SK-N-SH treated with all-trans-retinoic acid at 6 μM for 48 hours (cell line): ENCODE measurements at regions not wholly inside any gene's neighbourhood (a gene's known extent, or its start where the extent isn't known, plus 50 kb on each side); places are given as distances from the start of the nearest gene placed in this dataset.
A peak's percentile ranks its signal among the peaks of the same experiment; 100 is the strongest.

Experiments used
- ATAC-seq: fragments of 200-7000 bp; cut with Tn5 transposase; 3 replicates; pipeline ENCODE4 v1.9.1; 2020; ENCODE audit warnings: mild to moderate bottlenecking, moderate library complexity
- ARNTL ChIP-seq: fragments of 450-650 bp; formaldehyde crosslinking; IDR thresholded peaks from 2 replicates; pipeline ENCODE4 v1.5.0; 2020; ENCODE audit warnings: low read depth, mild to moderate bottlenecking, moderate library complexity, borderline replicate concordance
- BACH2 ChIP-seq: fragments of 250-450 bp; sonication (Bioruptor Pico); IDR thresholded peaks from 2 replicates; pipeline ENCODE4 v1.9.0; 2021; ENCODE audit warnings: mild to moderate bottlenecking, borderline replicate concordance
- CSDC2 ChIP-seq: fragments of 250-450 bp; sonication (Bioruptor Pico); IDR thresholded peaks from 2 replicates; pipeline ENCODE4 v1.5.0; 2020; ENCODE audit warnings: mild to moderate bottlenecking, moderate library complexity
- ESRRG ChIP-seq: fragments of 250-450 bp; sonication (Bioruptor Pico); IDR thresholded peaks from 2 replicates; pipeline ENCODE4 v1.6.1; 2021; ENCODE audit warnings: mild to moderate bottlenecking
- GLIS3 ChIP-seq: fragments of 250-450 bp; sonication (Bioruptor Pico); IDR thresholded peaks from 2 replicates; pipeline ENCODE4 v1.5.0; 2020; ENCODE audit warnings: mild to moderate bottlenecking, moderate library complexity
- OSR1 ChIP-seq: fragments of 250-450 bp; sonication (Bioruptor Pico); IDR thresholded peaks from 2 replicates; pipeline ENCODE4 v1.8.0; 2022; ENCODE audit warnings: moderate library complexity, mild to moderate bottlenecking, inconsistent platforms
- PPARA ChIP-seq: fragments of 250-450 bp; sonication (Bioruptor Pico); IDR thresholded peaks from 2 replicates; pipeline ENCODE4 v1.5.0; 2020; ENCODE audit warnings: mild to moderate bottlenecking, borderline replicate concordance
- RARB ChIP-seq: fragments of 250-450 bp; sonication (Bioruptor Pico); IDR thresholded peaks from 2 replicates; pipeline ENCODE4 v1.8.0; 2021; ENCODE audit warnings: mild to moderate bottlenecking, moderate library complexity
- SNAI2 ChIP-seq: fragments of 250-450 bp; sonication (Bioruptor Pico); IDR thresholded peaks from 2 replicates; pipeline ENCODE4 v1.5.0; 2020; ENCODE audit warnings: mild to moderate bottlenecking, moderate library complexity
- TOX ChIP-seq: fragments of 250-450 bp; sonication (Bioruptor Pico); IDR thresholded peaks from 2 replicates; pipeline ENCODE4 v1.8.0; 2021; ENCODE audit warnings: mild to moderate bottlenecking, moderate library complexity, borderline replicate concordance
- ZFP3 ChIP-seq: fragments of 250-450 bp; sonication (Bioruptor Pico); IDR thresholded peaks from 2 replicates; pipeline ENCODE4 v1.5.0; 2020; ENCODE audit warnings: mild to moderate bottlenecking, moderate library complexity
- ZFP30 ChIP-seq: fragments of 450-650 bp; formaldehyde crosslinking; IDR thresholded peaks from 2 replicates; pipeline ENCODE4 v1.5.0; 2022; ENCODE audit warnings: mild to moderate bottlenecking, moderate library complexity
- ZNF565 ChIP-seq: fragments of 450-650 bp; formaldehyde crosslinking; conservative IDR thresholded peaks from 2 replicates; pipeline ENCODE4 v1.5.0; 2020; ENCODE audit warnings: low read depth, mild to moderate bottlenecking, moderate library complexity
- ZNF70 ChIP-seq: fragments of 450-650 bp; formaldehyde crosslinking; IDR thresholded peaks from 2 replicates; pipeline ENCODE4 v1.5.0; 2020; ENCODE audit warnings: mild to moderate bottlenecking, moderate library complexity
- ZNF8 ChIP-seq: fragments of 450-650 bp; formaldehyde crosslinking; IDR thresholded peaks from 2 replicates; pipeline ENCODE4 v1.5.0; 2020; ENCODE audit warnings: mild to moderate bottlenecking, moderate library complexity
- TF ChIP-seq, protein P1 (sequence below): fragments of 250-450 bp; sonication (Bioruptor Pico); IDR thresholded peaks from 2 replicates; pipeline ENCODE4 v1.5.1; 2020; ENCODE audit warnings: low read depth, mild to moderate bottlenecking, moderate library complexity
- TF ChIP-seq, protein P2 (sequence below): fragments of 250-450 bp; sonication (Bioruptor Pico); IDR thresholded peaks from 2 replicates; pipeline ENCODE4 v1.5.0; 2020; ENCODE audit warnings: mild to moderate bottlenecking, moderate library complexity
- TF ChIP-seq, protein P3 (sequence below): fragments of 250-450 bp; sonication (Bioruptor Pico); IDR thresholded peaks from 2 replicates; pipeline ENCODE4 v1.8.0; 2020; ENCODE audit warnings: mild to moderate bottlenecking, moderate library complexity, borderline replicate concordance
- TF ChIP-seq, protein P4 (sequence below): fragments of 250-450 bp; sonication (Bioruptor Pico); IDR thresholded peaks from 2 replicates; pipeline ENCODE4 v1.8.0; 2021; ENCODE audit warnings: low read depth, mild to moderate bottlenecking, moderate library complexity, borderline replicate concordance

DNA sequence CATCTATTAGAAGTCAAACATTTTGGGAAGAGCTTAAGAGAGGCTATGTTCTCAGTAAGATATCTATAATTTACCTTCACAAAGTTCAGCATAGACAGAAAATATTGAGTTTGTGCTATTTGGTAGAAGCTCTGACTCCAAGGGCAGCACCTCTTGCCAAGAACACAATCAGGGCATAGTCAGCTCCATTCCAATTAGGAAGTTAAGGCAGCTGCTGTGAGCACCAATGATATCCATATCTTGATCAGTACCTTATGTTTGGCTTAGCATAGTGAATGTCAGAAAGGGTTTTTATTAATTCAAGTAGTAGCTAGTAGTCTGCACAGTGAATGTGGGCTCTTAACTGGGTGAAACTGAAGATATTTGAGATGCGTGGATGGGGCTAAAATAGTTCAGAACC, 86.4 kb upstream of the SPRED2 start:
- ATAC-seq = peak; percentile 41; the same call in 2 of the 3 replicates
- TF ChIP-seq ZNF565 (no peak), SNAI2 (CRISPR knock-in tag) (no peak), PPARA (no peak), ZFP3 (CRISPR knock-in tag) (no peak), OSR1 (CRISPR knock-in tag) (no peak), TOX (CRISPR knock-in tag) (no peak), BACH2 (CRISPR knock-in tag) (no peak), ZFP30 (no peak), ARNTL (CRISPR knock-in tag) (no peak), ZNF8 (CRISPR knock-in tag) (no peak), ESRRG (no peak), RARB (CRISPR knock-in tag) (no peak), CSDC2 (no peak), ZNF70 (CRISPR knock-in tag) (no peak)
- TF ChIP-seq, protein P1, sequence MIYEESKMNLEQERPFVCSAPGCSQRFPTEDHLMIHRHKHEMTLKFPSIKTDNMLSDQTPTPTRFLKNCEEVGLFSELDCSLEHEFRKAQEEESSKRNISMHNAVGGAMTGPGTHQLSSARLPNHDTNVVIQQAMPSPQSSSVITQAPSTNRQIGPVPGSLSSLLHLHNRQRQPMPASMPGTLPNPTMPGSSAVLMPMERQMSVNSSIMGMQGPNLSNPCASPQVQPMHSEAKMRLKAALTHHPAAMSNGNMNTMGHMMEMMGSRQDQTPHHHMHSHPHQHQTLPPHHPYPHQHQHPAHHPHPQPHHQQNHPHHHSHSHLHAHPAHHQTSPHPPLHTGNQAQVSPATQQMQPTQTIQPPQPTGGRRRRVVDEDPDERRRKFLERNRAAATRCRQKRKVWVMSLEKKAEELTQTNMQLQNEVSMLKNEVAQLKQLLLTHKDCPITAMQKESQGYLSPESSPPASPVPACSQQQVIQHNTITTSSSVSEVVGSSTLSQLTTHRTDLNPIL (CRISPR knock-in tag) = no peak
- TF ChIP-seq, protein P2, sequence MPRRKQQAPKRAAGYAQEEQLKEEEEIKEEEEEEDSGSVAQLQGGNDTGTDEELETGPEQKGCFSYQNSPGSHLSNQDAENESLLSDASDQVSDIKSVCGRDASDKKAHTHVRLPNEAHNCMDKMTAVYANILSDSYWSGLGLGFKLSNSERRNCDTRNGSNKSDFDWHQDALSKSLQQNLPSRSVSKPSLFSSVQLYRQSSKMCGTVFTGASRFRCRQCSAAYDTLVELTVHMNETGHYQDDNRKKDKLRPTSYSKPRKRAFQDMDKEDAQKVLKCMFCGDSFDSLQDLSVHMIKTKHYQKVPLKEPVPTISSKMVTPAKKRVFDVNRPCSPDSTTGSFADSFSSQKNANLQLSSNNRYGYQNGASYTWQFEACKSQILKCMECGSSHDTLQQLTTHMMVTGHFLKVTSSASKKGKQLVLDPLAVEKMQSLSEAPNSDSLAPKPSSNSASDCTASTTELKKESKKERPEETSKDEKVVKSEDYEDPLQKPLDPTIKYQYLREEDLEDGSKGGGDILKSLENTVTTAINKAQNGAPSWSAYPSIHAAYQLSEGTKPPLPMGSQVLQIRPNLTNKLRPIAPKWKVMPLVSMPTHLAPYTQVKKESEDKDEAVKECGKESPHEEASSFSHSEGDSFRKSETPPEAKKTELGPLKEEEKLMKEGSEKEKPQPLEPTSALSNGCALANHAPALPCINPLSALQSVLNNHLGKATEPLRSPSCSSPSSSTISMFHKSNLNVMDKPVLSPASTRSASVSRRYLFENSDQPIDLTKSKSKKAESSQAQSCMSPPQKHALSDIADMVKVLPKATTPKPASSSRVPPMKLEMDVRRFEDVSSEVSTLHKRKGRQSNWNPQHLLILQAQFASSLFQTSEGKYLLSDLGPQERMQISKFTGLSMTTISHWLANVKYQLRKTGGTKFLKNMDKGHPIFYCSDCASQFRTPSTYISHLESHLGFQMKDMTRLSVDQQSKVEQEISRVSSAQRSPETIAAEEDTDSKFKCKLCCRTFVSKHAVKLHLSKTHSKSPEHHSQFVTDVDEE = no peak
- TF ChIP-seq, protein P3, sequence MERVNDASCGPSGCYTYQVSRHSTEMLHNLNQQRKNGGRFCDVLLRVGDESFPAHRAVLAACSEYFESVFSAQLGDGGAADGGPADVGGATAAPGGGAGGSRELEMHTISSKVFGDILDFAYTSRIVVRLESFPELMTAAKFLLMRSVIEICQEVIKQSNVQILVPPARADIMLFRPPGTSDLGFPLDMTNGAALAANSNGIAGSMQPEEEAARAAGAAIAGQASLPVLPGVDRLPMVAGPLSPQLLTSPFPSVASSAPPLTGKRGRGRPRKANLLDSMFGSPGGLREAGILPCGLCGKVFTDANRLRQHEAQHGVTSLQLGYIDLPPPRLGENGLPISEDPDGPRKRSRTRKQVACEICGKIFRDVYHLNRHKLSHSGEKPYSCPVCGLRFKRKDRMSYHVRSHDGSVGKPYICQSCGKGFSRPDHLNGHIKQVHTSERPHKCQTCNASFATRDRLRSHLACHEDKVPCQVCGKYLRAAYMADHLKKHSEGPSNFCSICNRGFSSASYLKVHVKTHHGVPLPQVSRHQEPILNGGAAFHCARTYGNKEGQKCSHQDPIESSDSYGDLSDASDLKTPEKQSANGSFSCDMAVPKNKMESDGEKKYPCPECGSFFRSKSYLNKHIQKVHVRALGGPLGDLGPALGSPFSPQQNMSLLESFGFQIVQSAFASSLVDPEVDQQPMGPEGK (CRISPR knock-in tag) = no peak
- TF ChIP-seq, protein P4, sequence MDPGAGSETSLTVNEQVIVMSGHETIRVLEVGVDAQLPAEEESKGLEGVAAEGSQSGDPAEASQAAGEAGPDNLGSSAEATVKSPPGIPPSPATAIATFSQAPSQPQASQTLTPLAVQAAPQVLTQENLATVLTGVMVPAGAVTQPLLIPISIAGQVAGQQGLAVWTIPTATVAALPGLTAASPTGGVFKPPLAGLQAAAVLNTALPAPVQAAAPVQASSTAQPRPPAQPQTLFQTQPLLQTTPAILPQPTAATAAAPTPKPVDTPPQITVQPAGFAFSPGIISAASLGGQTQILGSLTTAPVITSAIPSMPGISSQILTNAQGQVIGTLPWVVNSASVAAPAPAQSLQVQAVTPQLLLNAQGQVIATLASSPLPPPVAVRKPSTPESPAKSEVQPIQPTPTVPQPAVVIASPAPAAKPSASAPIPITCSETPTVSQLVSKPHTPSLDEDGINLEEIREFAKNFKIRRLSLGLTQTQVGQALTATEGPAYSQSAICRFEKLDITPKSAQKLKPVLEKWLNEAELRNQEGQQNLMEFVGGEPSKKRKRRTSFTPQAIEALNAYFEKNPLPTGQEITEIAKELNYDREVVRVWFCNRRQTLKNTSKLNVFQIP (CRISPR knock-in tag) = no peak

DNA sequence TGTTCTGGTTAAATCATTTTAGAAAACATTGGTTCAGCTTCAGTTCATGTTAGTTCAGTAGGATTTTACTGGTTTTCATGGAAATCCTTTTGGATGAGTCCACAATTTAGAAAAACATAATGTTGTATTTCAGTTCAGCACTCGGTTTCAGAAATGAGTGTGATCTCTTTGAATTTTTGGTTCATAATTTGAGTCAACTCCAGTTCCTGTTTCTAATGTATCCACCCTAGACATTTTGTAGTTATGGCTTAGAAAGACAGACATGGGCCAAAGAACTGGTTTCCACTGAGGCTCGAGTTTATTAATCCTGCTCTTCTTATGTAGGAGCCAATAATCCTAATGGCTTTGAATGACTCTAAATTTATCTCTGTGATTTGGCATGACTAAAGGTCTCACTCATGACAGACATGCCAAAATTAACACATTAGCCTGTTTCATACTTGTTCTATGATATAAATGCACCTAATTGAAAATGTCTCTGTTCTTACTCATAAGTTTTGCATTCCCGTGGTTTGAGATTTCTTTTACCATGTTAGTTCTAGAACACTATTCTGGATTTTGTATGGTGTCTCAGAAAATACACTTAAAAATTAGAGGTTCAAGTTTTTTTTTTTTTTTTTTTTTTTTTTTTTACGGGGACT, 82.3 kb upstream of the SPRED2 start:
- TF ChIP-seq, protein P1 (CRISPR knock-in tag) = no peak
- no peak for ATAC-seq

DNA sequence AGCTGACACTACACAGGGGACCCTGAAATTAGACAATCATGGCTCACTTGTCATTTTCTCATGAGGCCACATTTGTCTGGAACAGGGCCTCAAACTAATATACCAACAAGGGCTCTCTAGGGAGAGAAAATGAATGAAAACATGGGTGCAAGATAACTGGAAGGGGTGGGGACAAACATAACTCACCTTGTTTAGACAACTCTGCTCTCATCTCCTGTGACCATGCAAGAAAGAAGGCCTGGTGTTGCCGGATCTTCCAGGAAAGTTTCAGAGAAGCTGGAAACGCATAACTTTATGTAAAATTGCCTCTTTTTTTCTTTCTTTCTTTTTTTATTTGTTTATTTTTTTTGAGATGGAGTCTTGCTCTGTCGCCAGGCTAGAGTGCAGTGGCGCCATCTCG, 80.4 kb upstream of the SPRED2 start:
- no peak for TF ChIP-seq SNAI2 (CRISPR knock-in tag)
- TF ChIP-seq, protein P1 (CRISPR knock-in tag) = no peak
- ATAC-seq = no peak

DNA sequence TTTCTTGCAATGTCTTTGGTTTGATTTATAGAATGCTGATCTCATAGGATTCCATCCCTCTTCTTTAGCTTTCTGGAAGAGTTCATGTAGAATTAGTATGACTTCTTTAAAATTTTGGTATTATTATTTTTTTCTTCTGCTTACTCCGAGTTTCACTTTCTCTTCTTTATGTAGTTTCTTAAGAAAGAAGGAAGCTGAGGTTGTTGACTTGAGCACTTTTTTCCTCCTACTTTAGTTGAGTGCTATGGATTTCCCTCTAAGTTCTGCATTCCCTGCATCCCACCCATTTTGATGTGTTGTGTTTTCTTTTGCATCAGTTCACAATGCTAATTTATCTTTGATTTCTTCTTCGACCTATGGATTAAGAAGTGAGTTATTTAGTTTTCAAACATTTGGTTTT, 78.9 kb upstream of the SPRED2 start:
- no peak for ATAC-seq
- TF ChIP-seq ZNF565 (no peak), ZNF8 (CRISPR knock-in tag) (no peak), SNAI2 (CRISPR knock-in tag) (no peak), GLIS3 (no peak)
- TF ChIP-seq, protein P2 = no peak
- TF ChIP-seq, protein P4 (CRISPR knock-in tag) = no peak
- TF ChIP-seq, protein P1 (CRISPR knock-in tag) = no peak
